GM18505 (cell line): ENCODE measurements at regions not wholly inside any gene's neighbourhood (a gene's known extent, or its start where the extent isn't known, plus 50 kb on each side); places are given as distances from the start of the nearest gene placed in this dataset.
"Not testable (repeated sequence)": the region's sequence is repeated elsewhere in the genome, so short reads cannot be mapped to it uniquely, and the experiment has no call there.

Experiments
- ATAC-seq: cut with Tn5 transposase; IDR thresholded peaks from one replicate; pipeline ENCODE4 v1.9.1; 2021; ENCODE audit not compliant: unreplicated experiment
- POLR2A ChIP-seq: IDR thresholded peaks from 4 replicates; pipeline ENCODE4 v1.6.1; 2011; ENCODE audit warnings: borderline replicate concordance; ENCODE audit not compliant: insufficient read depth, insufficient read length; ENCODE audit errors: extremely low read depth

- TF ChIP-seq POLR2A, result no peak
- ATAC-seq, result no peak
Observed at GRCh38 chr12:131647667-131648066, 63.2 kb upstream of the SFSWAP start.

GRCh38 chr12:131655469-131656174 is 55.3 kb upstream of the SFSWAP start:
- not testable (repeated sequence) for ATAC-seq

- not testable (repeated sequence) for ATAC-seq
Observed at GRCh38 chr12:131656796-131657195, 54.1 kb upstream of the SFSWAP start.

- not testable (repeated sequence) for ATAC-seq
Observed at GRCh38 chr12:131658605-131659004, 52.3 kb upstream of the SFSWAP start.

- ATAC-seq, result not testable (repeated sequence)
Observed at GRCh38 chr12:131659484-131659883, 51.4 kb upstream of the SFSWAP start.

- ATAC-seq, result not testable (repeated sequence)
Observed at GRCh38 chr12:131659976-131660375, 50.9 kb upstream of the SFSWAP start.

- not testable (repeated sequence) for ATAC-seq
Observed at GRCh38 chr12:131660401-131660800, 50.5 kb upstream of the SFSWAP start.
